GM18511 (cell line): ENCODE measurements at regions not wholly inside any gene's neighbourhood (a gene's known extent, or its start where the extent isn't known, plus 50 kb on each side); places are given as distances from the start of the nearest gene placed in this dataset.

Experiments
- ATAC-seq: cut with Tn5 transposase; IDR thresholded peaks from one replicate; pipeline ENCODE4 v1.9.1; 2021; ENCODE audit warnings: mild to moderate bottlenecking, moderate library complexity; ENCODE audit not compliant: unreplicated experiment

GRCh38 chr18:25408293-25408692 is 56.3 kb upstream of the ZNF521 start:
- no peak for ATAC-seq
